ENCODE measurements at regions not wholly inside any gene's neighbourhood (a gene's known extent, or its start where the extent isn't known, plus 50 kb on each side); places are given as distances from the start of the nearest gene placed in this dataset.
A peak's percentile ranks its signal among the peaks of the same experiment; 100 is the strongest.

GRCh38 chr4:159006202-159006601 lies 96.7 kb upstream of the RAPGEF2 start:
- intact Hi-C loops (cut with DNase I), result no loop called here
- Histone ChIP-seq H3K4me3 (no peak overlapping the region), H3K27me3 (replicated peaks; ENCODE audit: insufficient read depth) (no peaks in the 10 kb centered on the region), H3K4me1 (replicated peaks) (no peaks in the 10 kb centered on the region), H3K9me3 (no peaks in the 10 kb centered on the region), H3K36me3 (no peaks in the 10 kb centered on the region), H3K27ac (no peak overlapping the region)
- TF ChIP-seq POLR2A (IDR thresholded peaks at IDR 0.05), result no peak
- no peak for TF ChIP-seq CTCF (IDR thresholded peaks at IDR 0.05)
- no peak for TF ChIP-seq POLR2AphosphoS5 (IDR thresholded peaks at IDR 0.05)
- no peak for DNase-seq (ENCODE audit: low spot score)
- WGBS, result 94% methylated on average over 3 of the region's 3 CpGs

GRCh38 chr4:159008671-159009070 lies 94.2 kb upstream of the RAPGEF2 start:
- no peak overlapping the region for H3K4me3 ChIP-seq
- WGBS, result 97% methylated on average over 1 of the region's 1 CpG
- no peaks in the 10 kb centered on the region for H3K36me3 ChIP-seq
- peaks cover 4% of the 10 kb centered on the region for H3K4me1 ChIP-seq (replicated peaks)
- TF ChIP-seq POLR2AphosphoS5 (IDR thresholded peaks at IDR 0.05) (no peak), POLR2A (IDR thresholded peaks at IDR 0.05) (no peak)
- intact Hi-C loops (cut with DNase I), result no loop called here
- DNase-seq (ENCODE audit: low spot score), result no peak
- H3K27ac ChIP-seq, result no peak overlapping the region
- no peaks in the 10 kb centered on the region for H3K9me3 ChIP-seq
- no peaks in the 10 kb centered on the region for H3K27me3 ChIP-seq (replicated peaks; ENCODE audit: insufficient read depth)

GRCh38 chr4:159009521-159009920 lies 93.4 kb upstream of the RAPGEF2 start:
- no peak for DNase-seq (ENCODE audit: low spot score)
- intact Hi-C loops (cut with DNase I), result no loop called here
- H3K27me3 ChIP-seq (replicated peaks; ENCODE audit: insufficient read depth), result no peaks in the 10 kb centered on the region
- no peaks in the 10 kb centered on the region for H3K36me3 ChIP-seq
- TF ChIP-seq CTCF (IDR thresholded peaks at IDR 0.05) (no peak), POLR2A (IDR thresholded peaks at IDR 0.05) (no peak), POLR2AphosphoS5 (IDR thresholded peaks at IDR 0.05) (no peak)
- 95% methylated on average over 4 of the region's 4 CpGs for WGBS
- no peaks in the 10 kb centered on the region for H3K9me3 ChIP-seq
- no peak overlapping the region for H3K4me3 ChIP-seq
- no peak overlapping the region for H3K27ac ChIP-seq
- peaks cover 4% of the 10 kb centered on the region for H3K4me1 ChIP-seq (replicated peaks)

- Histone ChIP-seq H3K36me3 (no peaks in the 10 kb centered on the region), H3K4me3 (no peak overlapping the region), H3K27me3 (replicated peaks; ENCODE audit: insufficient read depth) (no peaks in the 10 kb centered on the region), H3K9me3 (no peaks in the 10 kb centered on the region), H3K4me1 (replicated peaks) (peaks cover 4% of the 10 kb centered on the region), H3K27ac (no peak overlapping the region)
- intact Hi-C loops (cut with DNase I), result loop anchor here (5.0 kb wide), 1 partner anchor 92 kb away; the partner anchor contains the start of gene RAPGEF2
- no peak for TF ChIP-seq POLR2A (IDR thresholded peaks at IDR 0.05)
- TF ChIP-seq CTCF (IDR thresholded peaks at IDR 0.05), result no peak
- TF ChIP-seq POLR2AphosphoS5 (IDR thresholded peaks at IDR 0.05), result no peak
- WGBS, result 65% methylated on average over 3 of the region's 3 CpGs
- no peak for DNase-seq (ENCODE audit: low spot score)
Observed at GRCh38 chr4:159010100-159010499, 92.8 kb upstream of the RAPGEF2 start.

GRCh38 chr4:159010563-159011260 lies 92.2 kb upstream of the RAPGEF2 start:
- WGBS, result 6% methylated on average over 5 of the region's 5 CpGs
- Histone ChIP-seq H3K9me3 (no peaks in the 10 kb centered on the region), H3K4me3 (no peak overlapping the region), H3K4me1 (replicated peaks) (peaks cover 4% of the 10 kb centered on the region), H3K27me3 (replicated peaks; ENCODE audit: insufficient read depth) (no peaks in the 10 kb centered on the region), H3K36me3 (no peaks in the 10 kb centered on the region), H3K27ac (no peak overlapping the region)
- intact Hi-C loops (cut with DNase I), result loop anchor here (5.0 kb wide), 1 partner anchor 92 kb away; the partner anchor contains the start of gene RAPGEF2
- TF ChIP-seq POLR2AphosphoS5 (IDR thresholded peaks at IDR 0.05) (peak; percentile 81), CTCF (IDR thresholded peaks at IDR 0.05) (no peak)
- peak; percentile 85 for DNase-seq (ENCODE audit: low spot score)

Data from prostate gland (tissue), 2 donors.